Coronary artery (tissue), 2 donors: ENCODE measurements at regions not wholly inside any gene's neighbourhood (a gene's known extent, or its start where the extent isn't known, plus 50 kb on each side); places are given as distances from the start of the nearest gene placed in this dataset.
A peak's percentile ranks its signal among the peaks of the same experiment; 100 is the strongest.
"Not testable (repeated sequence)": the region's sequence is repeated elsewhere in the genome, so short reads cannot be mapped to it uniquely, and the experiment has no call there.

Experiments
- DNase-seq: peaks from one replicate; pipeline ENCODE4 v3.0.0-alpha.2; 2017; ENCODE audit warnings: low spot score
- H3K27ac ChIP-seq, 2 donors: fragments of 200-600 bp; sonication (generic); one replicate each; pipeline ENCODE4 v1.5.1; 2016 to 2019
- H3K4me3 ChIP-seq: fragments of 200-600 bp; sonication (generic); 2 replicates; pipeline ENCODE4 v1.5.1; 2016; ENCODE audit warnings: mild to moderate bottlenecking, moderate library complexity
- TF ChIP-seq, protein P1 (sequence below): fragments of 200-600 bp; sonication (generic); IDR thresholded peaks from one replicate; pipeline ENCODE4 v1.5.1; 2019; ENCODE audit warnings: antibody characterized with exemption

- H3K27ac ChIP-seq, DNase-seq, H3K4me3 ChIP-seq: not testable (repeated sequence)
Observed at GRCh38 chr1:143799568-143800187, 172.1 kb downstream of the FAM72C start.

DNA sequence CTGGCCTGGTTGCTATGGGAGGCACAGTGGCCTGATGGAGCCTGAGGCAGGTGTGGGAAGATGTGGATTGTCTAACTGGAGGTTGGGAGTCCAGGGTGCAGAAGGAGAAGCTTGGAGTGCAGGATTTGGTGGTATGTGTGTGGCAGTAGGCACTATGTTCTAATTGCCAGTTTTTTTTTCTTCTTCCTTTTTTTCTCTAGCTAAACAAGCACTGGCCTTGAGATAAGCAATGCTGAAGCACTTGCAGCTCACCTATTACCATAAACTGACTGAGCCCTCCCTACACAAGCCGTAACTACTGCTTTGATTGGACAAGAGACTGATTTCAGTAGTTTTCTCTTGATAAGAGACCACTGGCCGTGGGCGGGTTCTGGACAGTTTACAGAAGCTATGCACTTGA, 175.4 kb downstream of the FAM72C start:
- H3K4me3 ChIP-seq, H3K27ac ChIP-seq, DNase-seq: not testable (repeated sequence)

DNA sequence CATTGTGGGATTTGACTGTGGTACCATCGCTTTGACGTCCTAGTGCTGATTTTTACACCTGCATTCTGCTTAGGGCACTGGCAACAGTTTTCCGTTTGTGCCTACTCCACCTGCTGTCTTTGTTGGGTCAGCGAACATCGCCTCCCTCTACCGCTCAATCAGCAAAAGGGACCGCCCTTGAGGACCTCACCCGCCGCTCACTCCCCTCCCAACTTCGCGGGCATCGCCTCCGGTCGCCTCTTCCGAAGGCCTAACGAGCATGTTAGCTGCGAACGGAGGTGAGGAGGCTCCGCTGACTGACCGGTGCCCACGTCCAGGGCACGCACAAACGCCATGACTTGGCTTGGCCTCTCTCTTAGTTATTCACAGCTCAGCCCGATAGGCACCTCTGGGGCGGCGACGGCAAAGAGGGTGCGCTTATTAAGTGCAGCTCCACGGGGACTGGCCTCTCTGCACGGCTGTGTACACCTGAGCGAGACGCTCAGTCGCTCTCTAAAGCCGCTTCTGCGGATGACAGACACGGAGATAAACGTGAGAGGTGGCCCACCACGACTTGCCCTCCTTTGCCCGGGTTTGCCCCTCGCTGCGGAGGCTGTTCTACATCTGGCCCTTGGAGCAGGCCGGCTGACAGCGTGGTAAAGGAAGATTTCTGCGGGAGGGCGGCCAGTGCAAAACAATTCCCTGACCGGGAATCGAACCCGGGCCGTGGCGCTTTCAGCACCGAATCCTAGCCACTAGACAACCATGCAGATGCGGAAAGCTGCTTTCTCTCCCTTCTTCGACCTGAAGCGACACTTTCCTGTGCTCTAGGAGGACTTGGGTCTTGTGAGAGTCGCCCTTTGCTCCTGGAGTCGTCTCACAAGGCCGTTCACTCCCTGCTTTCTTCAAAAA, 179.5 kb downstream of the FAM72C start:
- not testable (repeated sequence) for DNase-seq, H3K27ac ChIP-seq, H3K4me3 ChIP-seq

GRCh38 chr1:143786381-143786780, 185.4 kb downstream of the FAM72C start:
- not testable (repeated sequence) for H3K4me3 ChIP-seq, H3K27ac ChIP-seq, DNase-seq

- not testable (repeated sequence) for DNase-seq, H3K27ac ChIP-seq, H3K4me3 ChIP-seq
Observed at GRCh38 chr1:143785883-143786282, 185.9 kb downstream of the FAM72C start.

DNA sequence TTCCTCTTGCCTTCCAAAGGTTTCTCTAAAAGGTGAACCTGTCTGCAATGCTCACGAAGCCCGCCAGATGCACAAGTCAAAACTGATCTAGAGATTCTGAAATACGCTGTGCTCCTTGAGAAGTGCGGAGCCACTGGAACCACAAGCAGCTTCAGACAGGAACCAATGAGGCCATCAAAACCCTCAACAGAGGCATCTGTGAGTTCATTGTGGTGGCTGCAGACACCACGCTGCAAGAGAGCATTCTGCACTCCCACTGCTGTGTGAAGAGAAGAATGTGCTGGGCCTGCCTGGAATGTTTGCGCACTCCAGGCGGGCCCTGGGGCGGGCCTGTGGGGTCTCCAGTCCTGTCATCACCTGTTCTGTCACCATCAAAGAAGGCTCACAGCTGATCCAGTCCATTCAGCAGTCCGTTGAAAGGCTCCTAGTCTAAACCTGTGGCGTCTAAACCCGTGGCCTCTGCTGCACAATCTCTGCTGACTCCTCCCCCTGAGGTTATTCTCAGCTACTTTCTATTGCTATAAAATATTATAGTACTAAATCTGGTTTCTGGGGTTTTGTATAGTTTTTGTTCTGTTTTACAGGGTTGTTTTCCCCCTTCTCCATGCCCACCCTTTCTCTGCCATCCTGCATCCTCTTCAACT, 187.4 kb downstream of the FAM72C start:
- H3K27ac ChIP-seq, DNase-seq, H3K4me3 ChIP-seq: not testable (repeated sequence)

- H3K27ac ChIP-seq, DNase-seq, H3K4me3 ChIP-seq: not testable (repeated sequence)
Observed at GRCh38 chr1:143778178-143778577, 193.6 kb downstream of the FAM72C start.

DNA sequence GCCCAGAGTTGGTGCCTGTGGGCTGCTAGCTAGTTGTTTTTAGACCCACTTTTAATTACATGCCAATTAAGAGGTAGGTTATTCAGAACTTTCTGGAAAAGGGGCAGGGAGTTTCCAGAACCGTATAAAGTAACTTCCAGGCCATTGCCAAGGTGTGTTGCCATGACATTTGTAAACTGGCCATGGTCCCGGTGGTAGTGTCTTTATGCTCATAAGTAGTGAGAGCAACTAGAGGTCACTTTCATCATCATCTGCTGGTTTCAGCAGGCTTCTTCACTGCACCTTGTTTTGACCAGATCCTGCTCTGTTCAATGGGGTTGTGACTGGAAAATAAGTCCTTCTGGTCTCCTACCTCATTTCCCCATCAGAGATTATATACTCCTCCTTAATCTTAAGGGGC, 207.0 kb downstream of the FAM72C start:
- H3K27ac ChIP-seq, DNase-seq, H3K4me3 ChIP-seq: not testable (repeated sequence)

GRCh38 chr1:143760366-143760765, 211.4 kb downstream of the FAM72C start:
- H3K27ac ChIP-seq, DNase-seq: not testable (repeated sequence)

DNA sequence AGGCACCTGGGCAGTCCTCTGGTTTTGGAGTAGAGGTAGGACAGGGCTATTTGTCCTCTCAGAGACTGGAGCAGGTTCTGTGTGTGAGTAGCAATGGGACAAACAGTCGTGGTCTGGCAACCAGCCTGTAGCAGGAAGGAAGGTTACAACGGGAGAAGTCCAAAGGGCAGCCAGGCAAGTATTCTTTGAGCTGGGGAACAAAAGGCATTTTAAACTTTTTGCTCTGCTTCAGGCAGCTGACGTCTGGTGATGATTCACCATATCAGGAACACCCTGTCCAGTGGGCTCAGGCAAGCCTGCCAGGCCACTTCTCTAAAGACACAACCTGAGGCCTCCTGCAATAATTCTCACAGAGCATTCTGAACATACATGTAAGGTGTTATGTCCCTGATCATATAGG, 215.8 kb downstream of the FAM72C start:
- DNase-seq, H3K27ac ChIP-seq, H3K4me3 ChIP-seq: not testable (repeated sequence)

More at GRCh38 chr1:143760366-143760765, 211.4 kb downstream of the FAM72C start:
- not testable (repeated sequence) for H3K4me3 ChIP-seq

DNA sequence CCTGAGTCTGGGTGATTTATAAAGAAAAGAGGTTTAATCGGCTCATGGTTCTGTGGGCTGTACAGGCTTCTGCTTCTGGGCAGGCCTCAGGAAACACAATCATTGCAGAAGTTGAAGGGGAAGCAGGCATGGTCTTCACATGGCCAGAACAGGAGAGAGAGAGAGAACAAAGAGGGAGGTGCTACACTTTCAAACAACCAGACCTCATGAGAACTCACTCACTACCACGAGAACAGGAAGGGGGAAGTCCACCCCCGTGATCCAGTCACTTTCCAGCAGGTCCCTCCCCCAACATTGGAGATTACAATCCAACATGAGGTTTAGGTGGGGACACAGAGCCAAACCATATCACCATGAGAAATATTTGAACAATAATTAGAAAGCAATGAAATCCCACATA, 222.9 kb downstream of the FAM72C start:
- Histone ChIP-seq H3K27ac (no peak overlapping the region), H3K4me3 (no peak overlapping the region)
- no peak for DNase-seq
- TF ChIP-seq, protein P1, sequence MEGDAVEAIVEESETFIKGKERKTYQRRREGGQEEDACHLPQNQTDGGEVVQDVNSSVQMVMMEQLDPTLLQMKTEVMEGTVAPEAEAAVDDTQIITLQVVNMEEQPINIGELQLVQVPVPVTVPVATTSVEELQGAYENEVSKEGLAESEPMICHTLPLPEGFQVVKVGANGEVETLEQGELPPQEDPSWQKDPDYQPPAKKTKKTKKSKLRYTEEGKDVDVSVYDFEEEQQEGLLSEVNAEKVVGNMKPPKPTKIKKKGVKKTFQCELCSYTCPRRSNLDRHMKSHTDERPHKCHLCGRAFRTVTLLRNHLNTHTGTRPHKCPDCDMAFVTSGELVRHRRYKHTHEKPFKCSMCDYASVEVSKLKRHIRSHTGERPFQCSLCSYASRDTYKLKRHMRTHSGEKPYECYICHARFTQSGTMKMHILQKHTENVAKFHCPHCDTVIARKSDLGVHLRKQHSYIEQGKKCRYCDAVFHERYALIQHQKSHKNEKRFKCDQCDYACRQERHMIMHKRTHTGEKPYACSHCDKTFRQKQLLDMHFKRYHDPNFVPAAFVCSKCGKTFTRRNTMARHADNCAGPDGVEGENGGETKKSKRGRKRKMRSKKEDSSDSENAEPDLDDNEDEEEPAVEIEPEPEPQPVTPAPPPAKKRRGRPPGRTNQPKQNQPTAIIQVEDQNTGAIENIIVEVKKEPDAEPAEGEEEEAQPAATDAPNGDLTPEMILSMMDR, result no peak

- Histone ChIP-seq H3K27ac (no peak overlapping the region), H3K4me3 (peak overlapping the region; percentile 50)
- DNase-seq, result no peak
- TF ChIP-seq, protein P1, result no peak
Observed at GRCh38 chr1:143736562-143736961, 235.2 kb downstream of the FAM72C start.
